ENCODE measurements at regions not wholly inside any gene's neighbourhood (a gene's known extent, or its start where the extent isn't known, plus 50 kb on each side); places are given as distances from the start of the nearest gene placed in this dataset.
"Not testable (repeated sequence)": the region's sequence is repeated elsewhere in the genome, so short reads cannot be mapped to it uniquely, and the experiment has no call there.

- H3K4me1 Mint-ChIP-seq (ENCODE audit: unreplicated experiment), result no peaks in the 10 kb centered on the region
- no peak overlapping the region for H3K27ac Mint-ChIP-seq (ENCODE audit: unreplicated experiment)
- DNase-seq (ENCODE audit: low spot score), result no peak
- H3K4me3 Mint-ChIP-seq (ENCODE audit: unreplicated experiment), result no peak overlapping the region
- TF ChIP-seq, protein P1, sequence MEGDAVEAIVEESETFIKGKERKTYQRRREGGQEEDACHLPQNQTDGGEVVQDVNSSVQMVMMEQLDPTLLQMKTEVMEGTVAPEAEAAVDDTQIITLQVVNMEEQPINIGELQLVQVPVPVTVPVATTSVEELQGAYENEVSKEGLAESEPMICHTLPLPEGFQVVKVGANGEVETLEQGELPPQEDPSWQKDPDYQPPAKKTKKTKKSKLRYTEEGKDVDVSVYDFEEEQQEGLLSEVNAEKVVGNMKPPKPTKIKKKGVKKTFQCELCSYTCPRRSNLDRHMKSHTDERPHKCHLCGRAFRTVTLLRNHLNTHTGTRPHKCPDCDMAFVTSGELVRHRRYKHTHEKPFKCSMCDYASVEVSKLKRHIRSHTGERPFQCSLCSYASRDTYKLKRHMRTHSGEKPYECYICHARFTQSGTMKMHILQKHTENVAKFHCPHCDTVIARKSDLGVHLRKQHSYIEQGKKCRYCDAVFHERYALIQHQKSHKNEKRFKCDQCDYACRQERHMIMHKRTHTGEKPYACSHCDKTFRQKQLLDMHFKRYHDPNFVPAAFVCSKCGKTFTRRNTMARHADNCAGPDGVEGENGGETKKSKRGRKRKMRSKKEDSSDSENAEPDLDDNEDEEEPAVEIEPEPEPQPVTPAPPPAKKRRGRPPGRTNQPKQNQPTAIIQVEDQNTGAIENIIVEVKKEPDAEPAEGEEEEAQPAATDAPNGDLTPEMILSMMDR (IDR thresholded peaks at IDR 0.05; ENCODE audit: unreplicated experiment), result no peak
- no peaks in the 10 kb centered on the region for H3K27me3 Mint-ChIP-seq (ENCODE audit: unreplicated experiment)
- no peaks in the 10 kb centered on the region for H3K9me3 Mint-ChIP-seq (ENCODE audit: unreplicated experiment)
- H3K36me3 Mint-ChIP-seq (ENCODE audit: low read depth, unreplicated experiment), result no peaks in the 10 kb centered on the region
Observed at GRCh38 chrX:138791551-138791950, 80.0 kb upstream of the FGF13 start.

- DNase-seq (ENCODE audit: low spot score), result no peak
- Mint-ChIP-seq H3K36me3 (ENCODE audit: low read depth, unreplicated experiment) (peaks cover 10% of the 10 kb centered on the region), H3K27ac (ENCODE audit: unreplicated experiment) (no peak overlapping the region), H3K4me1 (ENCODE audit: unreplicated experiment) (no peaks in the 10 kb centered on the region), H3K4me3 (ENCODE audit: unreplicated experiment) (no peak overlapping the region), H3K9me3 (ENCODE audit: unreplicated experiment) (no peaks in the 10 kb centered on the region), H3K27me3 (ENCODE audit: unreplicated experiment) (peaks cover 3% of the 10 kb centered on the region)
- TF ChIP-seq, protein P1 (IDR thresholded peaks at IDR 0.05; ENCODE audit: unreplicated experiment), result no peak
Observed at GRCh38 chrX:138788771-138789170, 77.3 kb upstream of the FGF13 start.

DNA sequence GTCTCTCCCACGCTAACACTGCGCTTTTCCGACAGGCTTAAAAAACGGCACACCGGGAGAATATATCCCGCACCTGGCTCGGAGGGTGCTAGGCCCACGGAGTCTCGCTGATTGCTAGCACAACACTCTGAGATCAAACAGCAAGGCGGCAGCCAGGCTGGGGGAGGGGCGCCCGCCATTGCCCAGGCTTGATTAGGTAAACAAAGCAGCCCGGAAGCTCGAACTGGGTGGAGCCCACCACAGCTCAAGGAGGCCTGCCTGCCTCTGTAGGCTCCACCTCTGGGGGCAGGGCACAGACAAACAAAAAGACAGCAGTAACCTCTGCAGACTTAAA is 67.0 kb upstream of the FGF13 start:
- not testable (repeated sequence) for H3K36me3 Mint-ChIP-seq (ENCODE audit: low read depth, unreplicated experiment); H3K4me1 Mint-ChIP-seq (ENCODE audit: unreplicated experiment); H3K9me3 Mint-ChIP-seq (ENCODE audit: unreplicated experiment); H3K4me3 Mint-ChIP-seq (ENCODE audit: unreplicated experiment); DNase-seq (ENCODE audit: low spot score); H3K27me3 Mint-ChIP-seq (ENCODE audit: unreplicated experiment); H3K27ac Mint-ChIP-seq (ENCODE audit: unreplicated experiment)

GRCh38 chrX:138777908-138778575 is 66.5 kb upstream of the FGF13 start:
- not testable (repeated sequence) for H3K4me3 Mint-ChIP-seq (ENCODE audit: unreplicated experiment); H3K9me3 Mint-ChIP-seq (ENCODE audit: unreplicated experiment); H3K36me3 Mint-ChIP-seq (ENCODE audit: low read depth, unreplicated experiment); H3K27me3 Mint-ChIP-seq (ENCODE audit: unreplicated experiment); DNase-seq (ENCODE audit: low spot score); H3K27ac Mint-ChIP-seq (ENCODE audit: unreplicated experiment); H3K4me1 Mint-ChIP-seq (ENCODE audit: unreplicated experiment)

GRCh38 chrX:138777230-138777629 is 65.7 kb upstream of the FGF13 start:
- no peaks in the 10 kb centered on the region for H3K27me3 Mint-ChIP-seq (ENCODE audit: unreplicated experiment)
- no peaks in the 10 kb centered on the region for H3K36me3 Mint-ChIP-seq (ENCODE audit: low read depth, unreplicated experiment)
- TF ChIP-seq, protein P1 (IDR thresholded peaks at IDR 0.05; ENCODE audit: unreplicated experiment), result no peak
- no peak overlapping the region for H3K4me3 Mint-ChIP-seq (ENCODE audit: unreplicated experiment)
- H3K9me3 Mint-ChIP-seq (ENCODE audit: unreplicated experiment), result no peaks in the 10 kb centered on the region
- no peaks in the 10 kb centered on the region for H3K4me1 Mint-ChIP-seq (ENCODE audit: unreplicated experiment)
- DNase-seq (ENCODE audit: low spot score), result no peak
- H3K27ac Mint-ChIP-seq (ENCODE audit: unreplicated experiment), result no peak overlapping the region

GRCh38 chrX:138775517-138775916 is 64.0 kb upstream of the FGF13 start:
- Mint-ChIP-seq H3K4me3 (ENCODE audit: unreplicated experiment) (no peak overlapping the region), H3K27ac (ENCODE audit: unreplicated experiment) (no peak overlapping the region), H3K27me3 (ENCODE audit: unreplicated experiment) (no peaks in the 10 kb centered on the region), H3K9me3 (ENCODE audit: unreplicated experiment) (no peaks in the 10 kb centered on the region), H3K36me3 (ENCODE audit: low read depth, unreplicated experiment) (no peaks in the 10 kb centered on the region), H3K4me1 (ENCODE audit: unreplicated experiment) (no peaks in the 10 kb centered on the region)
- no peak for DNase-seq (ENCODE audit: low spot score)
- TF ChIP-seq, protein P1 (IDR thresholded peaks at IDR 0.05; ENCODE audit: unreplicated experiment), result peak; percentile 31
